ENCODE measurements at regions not wholly inside any gene's neighbourhood (a gene's known extent, or its start where the extent isn't known, plus 50 kb on each side); places are given as distances from the start of the nearest gene placed in this dataset.
"Not testable (repeated sequence)": the region's sequence is repeated elsewhere in the genome, so short reads cannot be mapped to it uniquely, and the experiment has no call there.

GRCh38 chr5:53261245-53261644, 151.7 kb upstream of the MOCS2 start:
- Mint-ChIP-seq H3K27ac (no peak overlapping the region), H3K4me1 (ENCODE audit: low read depth) (no peaks in the 10 kb centered on the region), H3K9me3 (no peaks in the 10 kb centered on the region), H3K4me3 (no peak overlapping the region), H3K27me3 (ENCODE audit: insufficient read depth) (peaks cover 2% of the 10 kb centered on the region), H3K36me3 (ENCODE audit: low read depth) (no peaks in the 10 kb centered on the region)
- intact Hi-C loops (cut with micrococcal nuclease) = no loop called here
- DNase-seq (ENCODE audit: low spot score) = no peak

GRCh38 chr5:53262348-53262970, 152.9 kb upstream of the MOCS2 start:
- H3K27me3 Mint-ChIP-seq (ENCODE audit: insufficient read depth) = peaks cover 2% of the 10 kb centered on the region
- H3K9me3 Mint-ChIP-seq = no peaks in the 10 kb centered on the region
- no peaks in the 10 kb centered on the region for H3K36me3 Mint-ChIP-seq (ENCODE audit: low read depth)
- intact Hi-C loops (cut with micrococcal nuclease) = loop anchor here (1.0 kb wide), 1 partner anchor 967 kb away; no protein-coding TSS in a partner anchor
- no peak overlapping the region for H3K4me3 Mint-ChIP-seq
- H3K27ac Mint-ChIP-seq = no peak overlapping the region
- no peak for DNase-seq (ENCODE audit: low spot score)
- no peaks in the 10 kb centered on the region for H3K4me1 Mint-ChIP-seq (ENCODE audit: low read depth)

GRCh38 chr5:53263151-53263550, 153.6 kb upstream of the MOCS2 start:
- Mint-ChIP-seq H3K27me3 (ENCODE audit: insufficient read depth) (peaks cover 2% of the 10 kb centered on the region), H3K4me3 (no peak overlapping the region), H3K9me3 (no peaks in the 10 kb centered on the region), H3K4me1 (ENCODE audit: low read depth) (no peaks in the 10 kb centered on the region), H3K36me3 (ENCODE audit: low read depth) (no peaks in the 10 kb centered on the region), H3K27ac (no peak overlapping the region)
- intact Hi-C loops (cut with micrococcal nuclease) = no loop called here
- DNase-seq (ENCODE audit: low spot score) = no peak

- H3K27ac Mint-ChIP-seq = no peak overlapping the region
- intact Hi-C loops (cut with micrococcal nuclease) = no loop called here
- H3K27me3 Mint-ChIP-seq (ENCODE audit: insufficient read depth) = peaks cover 2% of the 10 kb centered on the region
- no peaks in the 10 kb centered on the region for H3K4me1 Mint-ChIP-seq (ENCODE audit: low read depth)
- no peaks in the 10 kb centered on the region for H3K9me3 Mint-ChIP-seq
- H3K4me3 Mint-ChIP-seq = no peak overlapping the region
- DNase-seq (ENCODE audit: low spot score) = no peak
- no peaks in the 10 kb centered on the region for H3K36me3 Mint-ChIP-seq (ENCODE audit: low read depth)
Measured at GRCh38 chr5:53265043-53265442, 155.5 kb upstream of the MOCS2 start.

GRCh38 chr5:53268241-53268640, 158.7 kb upstream of the MOCS2 start:
- H3K4me3 Mint-ChIP-seq; H3K27ac Mint-ChIP-seq; intact Hi-C loops (cut with micrococcal nuclease); DNase-seq (ENCODE audit: low spot score); H3K4me1 Mint-ChIP-seq (ENCODE audit: low read depth); H3K36me3 Mint-ChIP-seq (ENCODE audit: low read depth); H3K9me3 Mint-ChIP-seq; H3K27me3 Mint-ChIP-seq (ENCODE audit: insufficient read depth): not testable (repeated sequence)

GRCh38 chr5:53275666-53276065, 166.1 kb upstream of the MOCS2 start:
- no peak overlapping the region for H3K4me3 Mint-ChIP-seq
- no peaks in the 10 kb centered on the region for H3K9me3 Mint-ChIP-seq
- H3K27ac Mint-ChIP-seq = no peak overlapping the region
- no peaks in the 10 kb centered on the region for H3K36me3 Mint-ChIP-seq (ENCODE audit: low read depth)
- intact Hi-C loops (cut with micrococcal nuclease) = no loop called here
- no peaks in the 10 kb centered on the region for H3K4me1 Mint-ChIP-seq (ENCODE audit: low read depth)
- no peaks in the 10 kb centered on the region for H3K27me3 Mint-ChIP-seq (ENCODE audit: insufficient read depth)
- no peak for DNase-seq (ENCODE audit: low spot score)

GRCh38 chr5:53276825-53277224, 167.3 kb upstream of the MOCS2 start:
- DNase-seq (ENCODE audit: low spot score) = no peak
- no peaks in the 10 kb centered on the region for H3K36me3 Mint-ChIP-seq (ENCODE audit: low read depth)
- H3K27ac Mint-ChIP-seq = no peak overlapping the region
- intact Hi-C loops (cut with micrococcal nuclease) = no loop called here
- no peaks in the 10 kb centered on the region for H3K9me3 Mint-ChIP-seq
- H3K27me3 Mint-ChIP-seq (ENCODE audit: insufficient read depth) = no peaks in the 10 kb centered on the region
- H3K4me3 Mint-ChIP-seq = no peak overlapping the region
- no peaks in the 10 kb centered on the region for H3K4me1 Mint-ChIP-seq (ENCODE audit: low read depth)

- intact Hi-C loops (cut with micrococcal nuclease) = no loop called here
- no peak for DNase-seq (ENCODE audit: low spot score)
- Mint-ChIP-seq H3K27me3 (ENCODE audit: insufficient read depth) (no peaks in the 10 kb centered on the region), H3K4me3 (no peak overlapping the region), H3K27ac (no peak overlapping the region), H3K4me1 (ENCODE audit: low read depth) (no peaks in the 10 kb centered on the region), H3K9me3 (no peaks in the 10 kb centered on the region), H3K36me3 (ENCODE audit: low read depth) (no peaks in the 10 kb centered on the region)
Measured at GRCh38 chr5:53277491-53277890, 167.9 kb upstream of the MOCS2 start.

GRCh38 chr5:53287573-53287972, 178.0 kb upstream of the MOCS2 start:
- H3K27me3 Mint-ChIP-seq (ENCODE audit: insufficient read depth) = no peaks in the 10 kb centered on the region
- peaks cover 6% of the 10 kb centered on the region for H3K9me3 Mint-ChIP-seq
- H3K36me3 Mint-ChIP-seq (ENCODE audit: low read depth) = no peaks in the 10 kb centered on the region
- DNase-seq (ENCODE audit: low spot score) = no peak
- H3K4me1 Mint-ChIP-seq (ENCODE audit: low read depth) = no peaks in the 10 kb centered on the region
- intact Hi-C loops (cut with micrococcal nuclease) = no loop called here
- no peak overlapping the region for H3K27ac Mint-ChIP-seq
- no peak overlapping the region for H3K4me3 Mint-ChIP-seq

GRCh38 chr5:53288511-53288910, 179.0 kb upstream of the MOCS2 start:
- intact Hi-C loops (cut with micrococcal nuclease) = no loop called here
- Mint-ChIP-seq H3K27ac (no peak overlapping the region), H3K4me3 (no peak overlapping the region), H3K36me3 (ENCODE audit: low read depth) (no peaks in the 10 kb centered on the region), H3K27me3 (ENCODE audit: insufficient read depth) (no peaks in the 10 kb centered on the region), H3K9me3 (peaks cover 6% of the 10 kb centered on the region), H3K4me1 (ENCODE audit: low read depth) (no peaks in the 10 kb centered on the region)
- no peak for DNase-seq (ENCODE audit: low spot score)

GRCh38 chr5:53291047-53291446, 181.5 kb upstream of the MOCS2 start:
- Mint-ChIP-seq H3K27me3 (ENCODE audit: insufficient read depth) (no peaks in the 10 kb centered on the region), H3K4me3 (no peak overlapping the region), H3K4me1 (ENCODE audit: low read depth) (no peaks in the 10 kb centered on the region), H3K36me3 (ENCODE audit: low read depth) (no peaks in the 10 kb centered on the region), H3K27ac (no peak overlapping the region), H3K9me3 (peaks cover 6% of the 10 kb centered on the region)
- DNase-seq (ENCODE audit: low spot score) = no peak
- intact Hi-C loops (cut with micrococcal nuclease) = no loop called here

- no peaks in the 10 kb centered on the region for H3K27me3 Mint-ChIP-seq (ENCODE audit: insufficient read depth)
- no peak overlapping the region for H3K27ac Mint-ChIP-seq
- H3K4me3 Mint-ChIP-seq = no peak overlapping the region
- no peak for DNase-seq (ENCODE audit: low spot score)
- intact Hi-C loops (cut with micrococcal nuclease) = no loop called here
- no peaks in the 10 kb centered on the region for H3K4me1 Mint-ChIP-seq (ENCODE audit: low read depth)
- H3K36me3 Mint-ChIP-seq (ENCODE audit: low read depth) = no peaks in the 10 kb centered on the region
- peaks cover 6% of the 10 kb centered on the region for H3K9me3 Mint-ChIP-seq
Measured at GRCh38 chr5:53291528-53291927, 182.0 kb upstream of the MOCS2 start.

- no peaks in the 10 kb centered on the region for H3K36me3 Mint-ChIP-seq (ENCODE audit: low read depth)
- no peak overlapping the region for H3K4me3 Mint-ChIP-seq
- H3K4me1 Mint-ChIP-seq (ENCODE audit: low read depth) = peaks cover 3% of the 10 kb centered on the region
- peaks cover 3% of the 10 kb centered on the region for H3K9me3 Mint-ChIP-seq
- DNase-seq (ENCODE audit: low spot score) = no peak
- intact Hi-C loops (cut with micrococcal nuclease) = no loop called here
- no peak overlapping the region for H3K27ac Mint-ChIP-seq
- no peaks in the 10 kb centered on the region for H3K27me3 Mint-ChIP-seq (ENCODE audit: insufficient read depth)
Measured at GRCh38 chr5:53298841-53299240, 181.6 kb upstream of the FST start.

- H3K27ac Mint-ChIP-seq = no peak overlapping the region
- no peaks in the 10 kb centered on the region for H3K27me3 Mint-ChIP-seq (ENCODE audit: insufficient read depth)
- H3K9me3 Mint-ChIP-seq = peaks cover 14% of the 10 kb centered on the region
- no peak for DNase-seq (ENCODE audit: low spot score)
- intact Hi-C loops (cut with micrococcal nuclease) = no loop called here
- peaks cover 4% of the 10 kb centered on the region for H3K4me1 Mint-ChIP-seq (ENCODE audit: low read depth)
- H3K36me3 Mint-ChIP-seq (ENCODE audit: low read depth) = no peaks in the 10 kb centered on the region
- H3K4me3 Mint-ChIP-seq = no peak overlapping the region
Measured at GRCh38 chr5:53302529-53302928, 177.9 kb upstream of the FST start.
